PC-9 (cell line): ENCODE measurements at regions not wholly inside any gene's neighbourhood (a gene's known extent, or its start where the extent isn't known, plus 50 kb on each side); places are given as distances from the start of the nearest gene placed in this dataset.
A peak's percentile ranks its signal among the peaks of the same experiment; 100 is the strongest.

Experiments used
- BruUV-seq: library from RNA; stranded (reverse); fragments of 400-500 nt; replicated peaks from 2 replicates; lab custom pipeline; 2021; lab: Mats Ljungman, UMichigan
- CTCF ChIA-PET: fragments of 300-600 bp; sonication (Branson Sonifier 250); formaldehyde crosslinking; loops from one replicate; lab custom pipeline; 2022; ENCODE audit warnings: antibody characterized with exemption; lab: Charles Lee
- POLR2A ChIA-PET: fragments of 300-600 bp; sonication (Branson Sonifier 250); formaldehyde crosslinking; loops from one replicate; lab custom pipeline; 2022; ENCODE audit warnings: antibody characterized with exemption; ENCODE audit not compliant: unreplicated experiment; lab: Charles Lee
- DNase-seq, 2 experiments: peaks; one replicate each; pipeline versions ENCODE4 v3.0.0 to v3.0.0-alpha.2; 2015 to 2022; ENCODE audit warnings: mixed read lengths in 1 of 2
- H2AFZ ChIP-seq: fragments of 200-600 bp; sonication (generic); 2 replicates; pipeline ENCODE4 v1.8.1; 2017; ENCODE audit warnings: antibody characterized with exemption
- H3F3A ChIP-seq: fragments of 200-600 bp; sonication (generic); 2 replicates; pipeline ENCODE4 v1.8.1; 2017; ENCODE audit warnings: antibody characterized with exemption, mild to moderate bottlenecking, low read depth; ENCODE audit not compliant: insufficient read depth
- H3K27ac ChIP-seq: fragments of 200-600 bp; sonication (generic); 2 replicates; pipeline ENCODE4 v1.6.1; 2016; ENCODE audit warnings: mixed run types
- H3K27me3 ChIP-seq: fragments of 200-600 bp; sonication (generic); 2 replicates; pipeline ENCODE4 v1.6.1; 2016; ENCODE audit warnings: low read depth, mixed run types; ENCODE audit not compliant: insufficient read depth
- H3K36me3 ChIP-seq: fragments of 200-600 bp; sonication (generic); 2 replicates; pipeline ENCODE4 v1.6.1; 2016; ENCODE audit warnings: low read depth, mixed run types
- H3K4me1 ChIP-seq: fragments of 200-600 bp; sonication (generic); replicated peaks from 2 replicates; pipeline ENCODE4 v1.6.1; 2016; ENCODE audit warnings: mixed run types; ENCODE audit not compliant: insufficient read depth
- H3K4me2 ChIP-seq: fragments of 200-600 bp; sonication (generic); 2 replicates; pipeline ENCODE4 v1.6.1; 2017; ENCODE audit warnings: mixed run types
- H3K4me3 ChIP-seq: fragments of 200-600 bp; sonication (generic); 2 replicates; pipeline ENCODE4 v1.6.1; 2016; ENCODE audit warnings: mixed run types
- H3K79me2 ChIP-seq: fragments of 200-600 bp; sonication (generic); 2 replicates; pipeline ENCODE4 v1.6.1; 2017; ENCODE audit warnings: low read depth, mixed run types
- H3K9me2 ChIP-seq: fragments of 200-600 bp; sonication (generic); 2 replicates; pipeline ENCODE4 v1.8.1; 2017; ENCODE audit warnings: mild to moderate bottlenecking; ENCODE audit not compliant: insufficient read depth
- H3K9me3 ChIP-seq: fragments of 200-600 bp; sonication (generic); 2 replicates; pipeline ENCODE4 v1.8.1; 2016; ENCODE audit warnings: low read depth; ENCODE audit not compliant: insufficient read depth
- H4K20me1 ChIP-seq: fragments of 200-600 bp; sonication (generic); 2 replicates; pipeline ENCODE4 v1.8.1; 2017; ENCODE audit not compliant: insufficient read depth
- EZH2 ChIP-seq: fragments of 200-600 bp; sonication (generic); IDR thresholded peaks from 2 replicates; pipeline ENCODE4 v1.8.0; 2017; ENCODE audit warnings: antibody characterized with exemption, low read depth
- intact Hi-C: fragments of 100-400 bp; cut with micrococcal nuclease; formaldehyde crosslinking; loops from one replicate; pipeline ENCODE4 v1.10.0; 2022; ENCODE audit not compliant: unreplicated experiment
- TF ChIP-seq, protein P1 (sequence below): fragments of 200-600 bp; sonication (generic); conservative IDR thresholded peaks from 2 replicates; pipeline ENCODE4 v1.6.1; 2017; ENCODE audit warnings: mixed run types, antibody characterized with exemption, mild to moderate bottlenecking, moderate library complexity

DNA sequence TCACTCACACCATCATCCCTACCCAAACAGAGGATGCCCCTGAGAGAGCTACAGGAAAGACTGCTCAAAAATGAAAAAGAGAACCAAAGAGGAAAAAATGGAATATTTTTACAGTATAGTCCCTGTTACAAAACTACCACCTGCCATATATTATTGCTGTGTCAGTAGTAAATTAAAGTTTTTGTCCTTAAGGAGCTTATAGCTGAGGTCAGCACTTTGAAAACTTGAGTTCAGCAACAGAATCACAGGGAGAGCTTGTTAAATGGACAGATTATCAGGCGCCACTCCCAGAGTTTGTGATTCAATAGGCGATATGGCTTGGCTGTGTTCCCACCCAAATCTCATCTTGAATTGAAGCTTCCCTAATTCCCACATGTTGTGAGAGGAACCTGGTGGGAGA, 71.9 kb upstream of the FAM9A start:
- no peaks in the 10 kb centered on the region for H4K20me1 ChIP-seq
- H3K9me3 ChIP-seq = no peaks in the 10 kb centered on the region
- H3K36me3 ChIP-seq = no peaks in the 10 kb centered on the region
- H3K4me1 ChIP-seq = peaks cover 19% of the 10 kb centered on the region
- no peak overlapping the region for H3K4me2 ChIP-seq
- no peaks in the 10 kb centered on the region for H3K79me2 ChIP-seq
- H3F3A ChIP-seq = peaks cover 13% of the 10 kb centered on the region; the same call in 1 of the 2 replicates
- no peak overlapping the region for H3K27ac ChIP-seq
- DNase-seq = no peak
- H3K27me3 ChIP-seq = no peaks in the 10 kb centered on the region
- TF ChIP-seq EZH2 = no peak
- TF ChIP-seq, protein P1, sequence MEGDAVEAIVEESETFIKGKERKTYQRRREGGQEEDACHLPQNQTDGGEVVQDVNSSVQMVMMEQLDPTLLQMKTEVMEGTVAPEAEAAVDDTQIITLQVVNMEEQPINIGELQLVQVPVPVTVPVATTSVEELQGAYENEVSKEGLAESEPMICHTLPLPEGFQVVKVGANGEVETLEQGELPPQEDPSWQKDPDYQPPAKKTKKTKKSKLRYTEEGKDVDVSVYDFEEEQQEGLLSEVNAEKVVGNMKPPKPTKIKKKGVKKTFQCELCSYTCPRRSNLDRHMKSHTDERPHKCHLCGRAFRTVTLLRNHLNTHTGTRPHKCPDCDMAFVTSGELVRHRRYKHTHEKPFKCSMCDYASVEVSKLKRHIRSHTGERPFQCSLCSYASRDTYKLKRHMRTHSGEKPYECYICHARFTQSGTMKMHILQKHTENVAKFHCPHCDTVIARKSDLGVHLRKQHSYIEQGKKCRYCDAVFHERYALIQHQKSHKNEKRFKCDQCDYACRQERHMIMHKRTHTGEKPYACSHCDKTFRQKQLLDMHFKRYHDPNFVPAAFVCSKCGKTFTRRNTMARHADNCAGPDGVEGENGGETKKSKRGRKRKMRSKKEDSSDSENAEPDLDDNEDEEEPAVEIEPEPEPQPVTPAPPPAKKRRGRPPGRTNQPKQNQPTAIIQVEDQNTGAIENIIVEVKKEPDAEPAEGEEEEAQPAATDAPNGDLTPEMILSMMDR = no peak
- H2AFZ ChIP-seq = no peak overlapping the region
- no peak overlapping the region for H3K4me3 ChIP-seq
- no peaks in the 10 kb centered on the region for H3K9me2 ChIP-seq
- intact Hi-C loops = loop anchor here (10.0 kb wide), 1 partner anchor 128 kb away; no protein-coding TSS in a partner anchor
- ChIA-PET CTCF (no interaction called here), POLR2A (no interaction called here)
- BruUV-seq = no TSS peak

DNA sequence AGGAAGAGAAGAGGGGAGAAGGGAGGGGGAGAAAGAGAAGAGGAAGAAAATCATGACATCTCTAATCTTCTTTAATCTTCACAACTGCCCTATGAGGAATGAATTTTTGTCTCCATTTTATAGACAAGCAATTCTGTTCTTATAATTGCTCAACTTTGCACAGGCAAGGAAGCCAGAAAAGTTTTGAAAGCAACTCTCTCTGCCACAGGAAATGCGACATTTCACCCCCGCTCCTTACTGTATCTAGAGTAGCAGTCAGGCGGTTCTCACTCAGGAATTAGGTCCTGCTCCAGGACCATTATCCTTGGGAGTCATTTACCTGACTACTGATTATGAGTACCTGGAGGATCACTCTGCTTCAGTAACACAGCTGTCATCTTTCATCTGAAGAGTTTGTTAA, 69.2 kb upstream of the FAM9A start:
- no peak overlapping the region for H3K4me3 ChIP-seq
- peaks cover 32% of the 10 kb centered on the region for H3K4me1 ChIP-seq
- no peak for DNase-seq
- peaks cover 25% of the 10 kb centered on the region; the same call in 1 of the 2 replicates for H3F3A ChIP-seq
- no peaks in the 10 kb centered on the region for H3K27me3 ChIP-seq
- ChIA-PET POLR2A (no interaction called here), CTCF (no interaction called here)
- no peaks in the 10 kb centered on the region; the same call in 1 of the 2 replicates for H3K9me3 ChIP-seq
- H3K79me2 ChIP-seq = no peaks in the 10 kb centered on the region
- no peak overlapping the region for H2AFZ ChIP-seq
- BruUV-seq = no TSS peak
- no peak overlapping the region for H3K4me2 ChIP-seq
- intact Hi-C loops = loop anchor here (10.0 kb wide), 1 partner anchor 126 kb away; no protein-coding TSS in a partner anchor
- H3K9me2 ChIP-seq = no peaks in the 10 kb centered on the region
- no peak for TF ChIP-seq EZH2
- TF ChIP-seq, protein P1 = no peak
- no peaks in the 10 kb centered on the region for H4K20me1 ChIP-seq
- H3K27ac ChIP-seq = no peak overlapping the region
- H3K36me3 ChIP-seq = no peaks in the 10 kb centered on the region

DNA sequence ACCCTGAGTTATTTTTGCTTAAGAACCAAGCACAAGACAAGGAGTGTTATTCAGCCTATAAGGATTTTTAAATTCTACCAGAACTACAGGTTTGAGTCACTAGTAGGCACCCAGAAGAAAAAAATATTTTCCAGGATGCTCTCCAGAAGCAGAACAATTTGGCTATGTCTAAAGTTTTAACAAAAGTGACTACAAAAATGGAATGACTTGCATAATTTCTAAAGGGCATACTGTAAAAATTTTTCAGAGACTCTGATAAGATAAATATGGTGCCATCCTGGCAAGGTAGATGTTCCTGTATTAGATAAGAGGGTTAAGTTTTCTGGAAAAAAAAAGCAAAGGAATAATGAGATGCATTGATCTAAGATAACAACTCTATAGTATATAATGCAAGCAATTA, 68.6 kb upstream of the FAM9A start:
- peaks cover 25% of the 10 kb centered on the region; the same call in 1 of the 2 replicates for H3F3A ChIP-seq
- no peak overlapping the region for H3K4me2 ChIP-seq
- intact Hi-C loops = loop anchor here (10.0 kb wide), 1 partner anchor 125 kb away; no protein-coding TSS in a partner anchor
- no peak overlapping the region for H3K4me3 ChIP-seq
- TF ChIP-seq, protein P1 = no peak
- no peak for TF ChIP-seq EZH2
- no peaks in the 10 kb centered on the region; the same call in 1 of the 2 replicates for H3K9me3 ChIP-seq
- no peaks in the 10 kb centered on the region for H3K9me2 ChIP-seq
- H4K20me1 ChIP-seq = no peaks in the 10 kb centered on the region
- H3K27me3 ChIP-seq = no peaks in the 10 kb centered on the region
- CTCF ChIA-PET = no interaction called here
- H3K79me2 ChIP-seq = no peaks in the 10 kb centered on the region
- POLR2A ChIA-PET = no interaction called here
- BruUV-seq = no TSS peak
- H2AFZ ChIP-seq = no peak overlapping the region
- H3K4me1 ChIP-seq = peaks cover 32% of the 10 kb centered on the region
- H3K27ac ChIP-seq = peak overlapping the region; percentile 90
- no peak for DNase-seq
- H3K36me3 ChIP-seq = no peaks in the 10 kb centered on the region
